SK-MEL-5 (cell line): ENCODE measurements at regions not wholly inside any gene's neighbourhood (a gene's known extent, or its start where the extent isn't known, plus 50 kb on each side); places are given as distances from the start of the nearest gene placed in this dataset.
"Not testable (repeated sequence)": the region's sequence is repeated elsewhere in the genome, so short reads cannot be mapped to it uniquely, and the experiment has no call there.

Experiments used
- DNase-seq: peaks from one replicate; pipeline ENCODE4 v3.0.0-alpha.2; 2016; ENCODE audit warnings: low read depth, low spot score
- in situ Hi-C: cut with HindIII; loops from 2 replicates; pipeline ENCODE4 v1.10.0; 2016; ENCODE audit warnings: low sequenced_read_pairs, high pct_unique_total_duplicates, low pct_unique_long_range_greater_than_20kb

DNA sequence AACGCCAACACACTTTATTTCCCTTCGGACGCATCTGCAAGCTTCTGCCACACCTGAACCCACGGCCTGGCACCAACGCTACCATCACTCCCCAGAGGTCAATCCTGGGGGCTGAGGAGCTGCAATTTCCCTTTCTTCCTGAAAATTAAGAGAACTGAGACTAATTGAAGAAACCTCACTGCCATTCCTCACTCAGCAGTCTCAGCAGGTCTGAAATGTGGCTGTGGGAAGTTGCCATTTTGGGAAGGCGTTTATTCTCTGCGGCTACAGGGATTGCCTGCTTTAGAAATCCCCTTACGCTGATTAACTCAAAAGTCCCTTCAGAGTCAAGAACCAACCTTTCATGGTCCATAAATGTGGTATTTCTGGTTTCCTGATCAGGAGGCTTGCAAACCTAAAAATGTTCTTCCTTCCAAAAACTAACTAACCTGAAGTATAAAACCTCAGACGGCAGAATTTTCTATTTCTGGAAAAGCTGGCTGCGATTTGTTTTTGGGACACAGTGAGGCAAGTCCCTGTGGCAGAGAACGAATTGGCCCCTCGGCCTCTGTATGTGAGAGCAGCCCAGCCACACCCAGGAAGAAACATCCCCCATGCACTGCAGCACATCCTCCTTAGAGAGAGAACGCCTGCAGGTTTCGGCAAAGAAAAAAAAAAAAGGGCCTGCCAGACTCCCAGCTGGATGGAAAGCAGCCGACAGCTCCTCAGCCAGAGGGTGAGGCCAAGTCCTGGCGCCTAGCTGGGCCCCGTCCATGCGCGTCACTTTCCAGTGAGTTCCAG, 5404.8 kb upstream of the TPTE start:
- DNase-seq, in situ Hi-C loops: not testable (repeated sequence)

- DNase-seq, in situ Hi-C loops: not testable (repeated sequence)
Measured at GRCh38 chr21:5117135-5117534, 5404.2 kb upstream of the TPTE start.

DNA sequence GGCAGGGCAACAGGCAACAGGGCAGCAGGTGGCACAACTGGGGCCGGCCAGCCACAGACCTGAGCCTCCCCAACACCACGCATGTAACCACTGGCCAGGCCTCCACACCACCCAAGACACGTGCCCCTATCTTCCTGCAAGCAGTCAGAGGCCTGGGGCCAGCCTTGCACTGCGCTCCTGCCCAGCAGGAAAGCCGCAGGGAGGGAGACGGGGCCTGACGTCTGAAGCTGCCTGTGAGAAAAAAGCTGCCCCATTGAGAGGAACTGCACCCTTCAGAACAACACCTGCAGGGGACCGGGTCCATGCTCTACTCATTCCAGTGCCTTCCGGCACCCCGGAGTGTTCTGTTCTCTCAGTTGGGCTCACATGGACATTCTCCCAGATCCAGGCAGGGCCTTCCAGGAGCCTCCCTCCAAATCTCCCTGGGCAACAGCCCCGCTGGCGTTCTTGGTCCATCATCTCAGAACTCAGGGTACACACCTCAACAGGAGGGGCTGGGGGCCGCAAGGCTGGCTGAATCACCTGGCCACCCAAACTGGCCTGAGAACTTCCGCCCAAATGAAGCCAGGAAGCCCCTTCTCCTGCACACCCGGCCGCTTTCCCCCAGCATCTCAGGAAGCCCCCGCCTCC, 5403.6 kb upstream of the TPTE start:
- in situ Hi-C loops, DNase-seq: not testable (repeated sequence)

GRCh38 chr21:5118296-5118679, 5403.1 kb upstream of the TPTE start:
- DNase-seq, in situ Hi-C loops: not testable (repeated sequence)

DNA sequence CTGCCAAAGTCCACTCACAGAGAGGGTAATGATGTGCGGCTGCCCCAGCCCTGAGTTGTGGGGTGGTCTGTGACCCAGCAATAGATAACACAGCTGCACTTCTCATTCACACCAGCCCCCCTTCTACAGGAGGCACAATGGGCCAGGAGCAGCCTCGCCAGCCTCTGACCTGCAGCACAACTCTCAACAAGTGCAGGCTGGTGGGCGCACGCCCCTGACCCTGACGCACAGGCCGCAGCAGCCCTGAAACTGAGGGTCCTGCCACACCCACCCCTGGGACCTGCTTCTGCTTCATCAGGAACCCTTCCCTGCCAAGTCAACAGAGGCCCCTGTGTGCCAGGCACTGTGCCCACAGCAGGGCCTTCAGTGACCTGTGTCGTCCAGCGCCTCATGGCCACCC, 5402.2 kb upstream of the TPTE start:
- in situ Hi-C loops, DNase-seq: not testable (repeated sequence)

DNA sequence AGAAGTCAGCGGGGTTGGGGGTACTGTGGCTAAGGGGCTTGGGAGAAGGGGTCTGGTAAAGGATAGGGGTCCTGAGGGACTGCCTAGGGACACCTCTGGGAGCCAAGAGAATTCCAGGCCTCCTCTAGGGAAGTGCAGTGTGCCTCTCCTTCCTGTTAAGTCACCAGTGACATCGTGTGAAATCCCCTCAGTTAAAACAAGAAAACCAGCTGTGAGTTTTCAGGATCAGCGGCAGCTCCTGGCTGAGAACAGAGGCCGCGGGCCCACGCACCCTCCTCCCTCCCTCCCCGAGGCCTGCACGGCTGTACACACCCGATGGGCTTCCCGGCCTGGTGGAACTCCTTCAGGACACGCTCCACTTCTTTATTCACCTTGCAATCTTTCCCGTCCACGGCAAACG, 5400.0 kb upstream of the TPTE start:
- in situ Hi-C loops, DNase-seq: not testable (repeated sequence)

DNA sequence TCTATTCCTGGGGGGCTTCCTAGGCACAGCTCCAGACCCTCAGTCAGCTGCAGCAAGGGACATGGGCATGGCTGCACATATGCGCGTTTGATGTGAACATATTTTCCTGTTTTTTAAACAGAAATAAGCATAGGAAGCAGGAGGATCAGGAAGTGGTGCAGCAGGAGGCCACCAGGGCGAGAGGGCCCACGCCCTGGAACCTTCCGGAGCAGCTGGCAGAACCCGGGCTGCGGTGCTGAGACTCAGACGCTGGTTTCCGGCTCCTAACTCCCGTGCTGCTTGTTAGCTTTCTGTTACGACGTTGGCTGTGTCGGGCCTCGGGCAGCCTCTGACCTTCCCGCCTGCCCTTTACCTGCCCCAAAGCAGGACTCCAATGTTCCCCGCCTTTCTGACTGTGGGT, 5399.5 kb upstream of the TPTE start:
- in situ Hi-C loops, DNase-seq: not testable (repeated sequence)

- in situ Hi-C loops, DNase-seq: not testable (repeated sequence)
Measured at GRCh38 chr21:5123655-5124054, 5397.7 kb upstream of the TPTE start.

- peak; percentile 78 for DNase-seq
- in situ Hi-C loops = not testable (repeated sequence)
Measured at GRCh38 chr21:5128261-5128660, 5393.1 kb upstream of the TPTE start.

DNA sequence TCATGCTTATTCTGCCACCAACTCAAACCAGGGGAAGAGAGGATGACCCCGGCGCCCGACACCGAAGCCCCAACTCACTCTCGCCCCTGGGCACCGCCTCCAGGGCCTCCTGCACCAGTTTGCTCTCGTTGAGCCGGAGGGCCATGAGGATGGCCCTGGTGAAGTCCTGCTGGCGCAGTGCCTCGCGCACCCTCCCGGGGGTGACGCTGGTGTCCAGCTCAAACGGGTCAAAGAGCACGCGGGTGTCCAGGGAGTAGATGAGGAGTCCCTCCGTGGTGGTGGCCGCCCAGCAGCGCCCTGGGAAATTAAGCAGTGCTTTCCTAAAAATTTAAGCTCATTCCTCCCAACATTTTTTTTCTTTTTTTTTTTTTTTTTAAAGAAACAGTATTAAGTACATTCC, 5387.6 kb upstream of the TPTE start:
- DNase-seq, in situ Hi-C loops: not testable (repeated sequence)

DNA sequence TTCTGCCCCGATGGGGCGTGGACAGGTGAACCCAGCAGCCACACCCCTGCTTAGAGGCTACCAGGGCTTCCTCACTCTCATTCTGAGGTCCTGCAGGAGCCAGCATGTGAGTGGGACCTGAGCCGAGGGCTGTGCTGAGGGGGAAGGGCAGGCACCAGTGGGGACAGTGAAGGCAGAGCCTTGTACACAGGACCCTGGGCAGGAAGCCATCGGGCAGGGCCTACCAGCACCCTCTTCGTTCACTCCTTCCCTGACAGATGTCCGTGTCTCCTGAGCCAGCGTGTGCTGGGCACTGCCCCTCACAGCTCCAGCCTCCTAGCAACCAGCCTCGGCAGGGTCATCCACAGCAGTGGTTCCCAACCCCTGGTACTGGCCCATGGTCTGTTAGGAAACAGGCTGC, 5385.0 kb upstream of the TPTE start:
- in situ Hi-C loops, DNase-seq: not testable (repeated sequence)

GRCh38 chr21:5137006-5137405, 5384.4 kb upstream of the TPTE start:
- in situ Hi-C loops, DNase-seq: not testable (repeated sequence)

DNA sequence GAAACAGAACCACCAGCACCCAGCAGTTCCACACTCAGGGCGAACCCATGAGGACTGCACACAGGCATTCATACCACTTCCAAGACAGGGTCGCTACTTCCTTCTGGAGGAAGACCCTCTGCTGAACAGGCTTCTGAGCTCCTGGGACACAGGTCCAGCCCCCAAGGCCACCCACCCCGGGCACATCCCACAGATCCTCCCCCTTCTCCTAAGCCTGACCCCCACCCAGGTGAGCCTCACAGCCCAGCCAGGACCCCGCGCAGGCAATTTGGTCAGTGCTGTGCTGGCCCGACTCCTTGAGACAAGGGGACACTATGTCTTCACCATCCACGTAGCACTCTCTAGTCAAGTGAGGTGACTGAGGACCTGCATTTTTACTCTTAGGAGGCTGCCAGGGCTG, 5382.7 kb upstream of the TPTE start:
- in situ Hi-C loops, DNase-seq: not testable (repeated sequence)

DNA sequence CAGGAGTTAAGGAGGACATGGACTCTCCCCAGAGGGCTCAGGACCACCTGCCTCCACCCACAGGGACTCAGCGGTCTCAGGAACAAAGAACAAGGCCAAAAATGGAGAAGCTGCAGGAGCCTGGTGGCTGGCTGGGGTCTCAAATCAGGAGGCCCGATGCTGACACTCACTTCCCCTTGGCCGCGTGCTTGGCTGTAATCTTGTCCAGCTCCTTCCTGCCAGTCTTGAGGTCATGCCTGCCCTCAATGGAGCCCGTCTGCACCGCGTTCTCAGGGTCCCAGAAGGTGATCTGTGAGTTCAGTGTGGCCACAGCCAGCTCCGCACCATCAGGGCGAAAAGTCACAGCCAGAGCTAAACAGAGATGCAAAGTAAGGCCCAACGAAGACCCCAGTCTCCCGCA, 5381.9 kb upstream of the TPTE start:
- in situ Hi-C loops = not testable (repeated sequence)

GRCh38 chr21:5143011-5143410, 5378.4 kb upstream of the TPTE start:
- not testable (repeated sequence) for DNase-seq

More for the DNA sequence above, 5381.9 kb upstream of the TPTE start:
- DNase-seq = not testable (repeated sequence)

GRCh38 chr21:5144731-5145130, 5376.7 kb upstream of the TPTE start:
- in situ Hi-C loops, DNase-seq: not testable (repeated sequence)

More at GRCh38 chr21:5143011-5143410, 5378.4 kb upstream of the TPTE start:
- in situ Hi-C loops = not testable (repeated sequence)

DNA sequence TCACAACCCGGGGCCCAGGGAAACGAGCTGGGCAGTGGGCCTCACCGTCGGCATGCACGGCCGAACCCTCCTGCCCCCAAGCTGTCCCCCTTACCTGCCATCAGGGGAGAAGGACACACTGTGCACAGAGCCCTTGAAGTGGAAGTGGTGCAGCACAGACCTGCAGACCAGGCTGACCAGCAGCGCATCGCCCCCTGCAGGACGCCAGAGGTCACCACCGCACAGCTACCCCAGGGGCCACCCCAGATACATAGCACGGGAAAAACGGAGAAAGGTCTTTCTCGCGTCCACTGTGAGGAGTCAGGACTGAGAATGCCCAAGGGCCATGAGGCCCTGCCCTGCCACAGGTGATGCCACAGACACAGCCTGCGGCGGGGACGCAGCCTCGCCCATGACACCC, 5373.7 kb upstream of the TPTE start:
- in situ Hi-C loops, DNase-seq: not testable (repeated sequence)

- DNase-seq, in situ Hi-C loops: not testable (repeated sequence)
Measured at GRCh38 chr21:5149222-5149621, 5372.2 kb upstream of the TPTE start.
